ENCODE measurements at regions not wholly inside any gene's neighbourhood (a gene's known extent, or its start where the extent isn't known, plus 50 kb on each side); places are given as distances from the start of the nearest gene placed in this dataset.

- TF ChIP-seq CTCF (IDR thresholded peaks at IDR 0.05) (no peak), POLR2A (IDR thresholded peaks at IDR 0.05; ENCODE audit: low read depth) (no peak), POLR2AphosphoS5 (IDR thresholded peaks at IDR 0.05) (no peak)
Measured at GRCh38 chr18:60064271-60064670, 164.5 kb downstream of the PMAIP1 start.
